Liver (tissue), 8 donors: ENCODE measurements at regions not wholly inside any gene's neighbourhood (a gene's known extent, or its start where the extent isn't known, plus 50 kb on each side); places are given as distances from the start of the nearest gene placed in this dataset.

Experiments
- DNase-seq: peaks from one replicate; pipeline ENCODE4 v3.0.0-alpha.2; 2017; ENCODE audit warnings: low spot score
- H3K27ac ChIP-seq, 2 donors: one replicate each; pipeline ENCODE4 v1.7.0; 2013; ENCODE audit warnings: inconsistent platforms in 2 of 2, low read length in 2 of 2, control low read depth in 1 of 2, low read depth in 1 of 2, mild to moderate bottlenecking in 1 of 2
- H3K27me3 ChIP-seq, 4 donors: one replicate each; pipeline versions ENCODE4 v1.6.1 to v1.7.0; 2013; ENCODE audit warnings: low read length in 3 of 4, inconsistent platforms in 1 of 4, mild to moderate bottlenecking in 1 of 4, moderate library complexity in 1 of 4; ENCODE audit not compliant: control insufficient read depth in 4 of 4, insufficient read depth in 4 of 4
- H3K36me3 ChIP-seq, 4 donors: one replicate each; pipeline versions ENCODE4 v1.6.1 to v1.7.0; 2013; ENCODE audit warnings: low read length in 3 of 4, mild to moderate bottlenecking in 3 of 4, low read depth in 1 of 4, moderate library complexity in 1 of 4; ENCODE audit not compliant: control insufficient read depth in 4 of 4, insufficient read depth in 3 of 4
- H3K4me1 ChIP-seq, 4 donors: one replicate each; pipeline versions ENCODE4 v1.6.1 to v1.7.0; 2013; ENCODE audit warnings: low read length in 3 of 4, mild to moderate bottlenecking in 3 of 4, moderate library complexity in 1 of 4; ENCODE audit not compliant: control insufficient read depth in 4 of 4, insufficient read depth in 4 of 4
- H3K4me3 ChIP-seq, 3 donors: one replicate each; pipeline versions ENCODE4 v1.6.1 to v1.7.0; 2013; ENCODE audit warnings: low read length in 3 of 3, control low read depth in 1 of 3, low read depth in 1 of 3, mild to moderate bottlenecking in 1 of 3
- H3K9ac ChIP-seq, 2 donors: one replicate each; pipeline ENCODE4 v1.7.0; 2013; ENCODE audit warnings: low read length in 2 of 2, mild to moderate bottlenecking in 2 of 2, moderate library complexity in 2 of 2, control low read depth in 1 of 2, low read depth in 1 of 2
- H3K9me3 ChIP-seq, 4 donors: one replicate each; pipeline versions ENCODE4 v1.6.1 to v1.7.0; 2013; ENCODE audit warnings: low read length in 3 of 4; ENCODE audit not compliant: control insufficient read depth in 4 of 4
- EGR1 ChIP-seq, 2 donors: IDR thresholded peaks; 2 replicates each; pipeline ENCODE4 v1.6.1; 2016 to 2018; ENCODE audit warnings: antibody characterized with exemption in 2 of 2, low read depth in 2 of 2
- FOXA1 ChIP-seq: IDR thresholded peaks from 2 replicates; pipeline ENCODE4 v1.6.1; 2016; ENCODE audit warnings: antibody characterized with exemption
- FOXA2 ChIP-seq: IDR thresholded peaks from 2 replicates; pipeline ENCODE4 v1.6.1; 2016; ENCODE audit warnings: antibody characterized with exemption
- HNF4A ChIP-seq, 2 donors: conservative IDR thresholded peaks; 2 replicates each; pipeline ENCODE4 v1.6.1; 2016; ENCODE audit warnings: antibody characterized with exemption in 2 of 2, mild to moderate bottlenecking in 2 of 2
- HNF4G ChIP-seq: IDR thresholded peaks from 2 replicates; pipeline ENCODE4 v1.6.1; 2016; ENCODE audit warnings: antibody characterized with exemption
- RAD21 ChIP-seq, 2 donors: IDR thresholded peaks; 2 replicates each; pipeline ENCODE4 v1.6.1; 2016; ENCODE audit warnings: antibody characterized with exemption in 2 of 2, mild to moderate bottlenecking in 2 of 2
- RXRA ChIP-seq, 2 donors: IDR thresholded peaks; 2 replicates each; pipeline ENCODE4 v1.6.1; 2017 to 2018; ENCODE audit warnings: antibody characterized with exemption in 2 of 2, mild to moderate bottlenecking in 1 of 2
- SP1 ChIP-seq: IDR thresholded peaks from 2 replicates; pipeline ENCODE4 v1.6.1; 2018; ENCODE audit warnings: antibody characterized with exemption, mild to moderate bottlenecking
- TAF1 ChIP-seq: conservative IDR thresholded peaks from 2 replicates; pipeline ENCODE4 v1.6.1; 2016; ENCODE audit warnings: antibody characterized with exemption, mild to moderate bottlenecking
- YY1 ChIP-seq: IDR thresholded peaks from 2 replicates; pipeline ENCODE4 v1.6.1; 2016; ENCODE audit warnings: antibody characterized with exemption, mild to moderate bottlenecking
- ZBTB33 ChIP-seq: IDR thresholded peaks from 2 replicates; pipeline ENCODE4 v1.6.1; 2016; ENCODE audit warnings: antibody characterized with exemption
- WGBS: extraction: QIAGEN DNeasy Blood & Tissue Kit; methylation state at CpG from one replicate; pipeline ENCODE4 v1.1.7; 2013; 5-methylcytosine and 5-hydroxymethylcytosine counted together
- TF ChIP-seq, protein P1 (sequence below): IDR thresholded peaks from 2 replicates; pipeline ENCODE4 v1.6.1; 2016; ENCODE audit warnings: antibody characterized with exemption, mild to moderate bottlenecking
- TF ChIP-seq, protein P2 (sequence below): IDR thresholded peaks from 2 replicates; pipeline ENCODE4 v1.6.1; 2016; ENCODE audit warnings: antibody characterized with exemption
- TF ChIP-seq, protein P3 (sequence below): fragments of 150-350 bp; IDR thresholded peaks from 2 replicates; pipeline ENCODE4 v1.5.1; 2017; ENCODE audit warnings: improper control_type of control experiment, low read depth, low read length; ENCODE audit not compliant: missing input control
- donor health status: healthy.
- donor health status: healthy.
- donor health status: healthy.
- donor health status: healthy.
- donor health status: healthy.

DNA sequence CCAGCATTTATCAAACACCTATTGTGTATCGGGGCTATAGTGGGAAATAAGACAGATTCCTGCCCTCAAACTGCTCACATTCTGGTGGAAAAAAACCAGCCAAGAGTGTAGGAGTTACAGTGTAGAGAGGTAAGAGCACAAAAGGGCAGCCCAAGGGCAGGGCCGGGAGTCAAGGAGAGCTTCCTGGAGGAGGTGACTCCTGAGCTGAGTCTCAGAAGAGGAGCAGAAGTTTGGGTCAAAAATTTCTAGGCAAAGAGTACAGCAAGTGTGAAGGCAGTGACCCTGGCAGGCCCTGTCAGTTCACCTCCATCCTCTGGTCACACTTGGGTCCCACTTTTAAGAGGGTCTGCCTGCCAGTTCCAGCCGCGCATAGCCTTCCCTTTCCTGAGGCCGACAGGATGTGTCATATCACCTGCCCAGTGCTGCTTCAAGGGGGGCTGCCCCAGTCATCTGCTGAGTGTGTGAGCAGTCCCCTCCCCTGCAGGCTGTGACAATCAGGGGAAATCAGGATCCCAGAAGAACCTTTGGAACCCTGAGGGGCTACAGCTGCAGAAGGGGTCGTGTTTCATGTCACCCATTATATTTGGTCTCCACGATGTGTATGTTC, 118.4 kb downstream of the GLI2 start (continued):
- TF ChIP-seq ZBTB33 (no peak), EGR1 (IDR thresholded peaks at IDR 0.05; ENCODE audit: low read depth in 2 of 2) (no peak), RAD21 (IDR thresholded peaks at IDR 0.05) (no peak), FOXA2 (no peak)

- TF ChIP-seq, protein P1, sequence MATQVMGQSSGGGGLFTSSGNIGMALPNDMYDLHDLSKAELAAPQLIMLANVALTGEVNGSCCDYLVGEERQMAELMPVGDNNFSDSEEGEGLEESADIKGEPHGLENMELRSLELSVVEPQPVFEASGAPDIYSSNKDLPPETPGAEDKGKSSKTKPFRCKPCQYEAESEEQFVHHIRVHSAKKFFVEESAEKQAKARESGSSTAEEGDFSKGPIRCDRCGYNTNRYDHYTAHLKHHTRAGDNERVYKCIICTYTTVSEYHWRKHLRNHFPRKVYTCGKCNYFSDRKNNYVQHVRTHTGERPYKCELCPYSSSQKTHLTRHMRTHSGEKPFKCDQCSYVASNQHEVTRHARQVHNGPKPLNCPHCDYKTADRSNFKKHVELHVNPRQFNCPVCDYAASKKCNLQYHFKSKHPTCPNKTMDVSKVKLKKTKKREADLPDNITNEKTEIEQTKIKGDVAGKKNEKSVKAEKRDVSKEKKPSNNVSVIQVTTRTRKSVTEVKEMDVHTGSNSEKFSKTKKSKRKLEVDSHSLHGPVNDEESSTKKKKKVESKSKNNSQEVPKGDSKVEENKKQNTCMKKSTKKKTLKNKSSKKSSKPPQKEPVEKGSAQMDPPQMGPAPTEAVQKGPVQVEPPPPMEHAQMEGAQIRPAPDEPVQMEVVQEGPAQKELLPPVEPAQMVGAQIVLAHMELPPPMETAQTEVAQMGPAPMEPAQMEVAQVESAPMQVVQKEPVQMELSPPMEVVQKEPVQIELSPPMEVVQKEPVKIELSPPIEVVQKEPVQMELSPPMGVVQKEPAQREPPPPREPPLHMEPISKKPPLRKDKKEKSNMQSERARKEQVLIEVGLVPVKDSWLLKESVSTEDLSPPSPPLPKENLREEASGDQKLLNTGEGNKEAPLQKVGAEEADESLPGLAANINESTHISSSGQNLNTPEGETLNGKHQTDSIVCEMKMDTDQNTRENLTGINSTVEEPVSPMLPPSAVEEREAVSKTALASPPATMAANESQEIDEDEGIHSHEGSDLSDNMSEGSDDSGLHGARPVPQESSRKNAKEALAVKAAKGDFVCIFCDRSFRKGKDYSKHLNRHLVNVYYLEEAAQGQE, result no peak
- TF ChIP-seq HNF4A (conservative IDR thresholded peaks at IDR 0.05) (no peak), SP1 (no peak)
- Histone ChIP-seq H3K27ac (no peak overlapping the region), H3K4me3 (no peak overlapping the region), H3K36me3 (no peaks in the 10 kb centered on the region), H3K9ac (no peak overlapping the region), H3K27me3 (no peaks in the 10 kb centered on the region), H3K4me1 (no peaks in the 10 kb centered on the region), H3K9me3 (no peaks in the 10 kb centered on the region)
- 79% methylated on average over 10 of the region's 10 CpGs for WGBS
- DNase-seq, result no peak
Measured at GRCh38 chr2:120854766-120855530, 119.3 kb downstream of the GLI2 start.

- Histone ChIP-seq H3K4me1 (no peaks in the 10 kb centered on the region), H3K9me3 (no peaks in the 10 kb centered on the region), H3K27ac (no peak overlapping the region), H3K27me3 (no peaks in the 10 kb centered on the region), H3K9ac (no peak overlapping the region), H3K36me3 (no peaks in the 10 kb centered on the region), H3K4me3 (no peak overlapping the region)
- DNase-seq, result no peak
- 87% methylated on average over 4 of the region's 4 CpGs for WGBS
- TF ChIP-seq, protein P2, sequence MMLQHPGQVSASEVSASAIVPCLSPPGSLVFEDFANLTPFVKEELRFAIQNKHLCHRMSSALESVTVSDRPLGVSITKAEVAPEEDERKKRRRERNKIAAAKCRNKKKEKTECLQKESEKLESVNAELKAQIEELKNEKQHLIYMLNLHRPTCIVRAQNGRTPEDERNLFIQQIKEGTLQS, result no peak
- TF ChIP-seq RXRA (IDR thresholded peaks at IDR 0.05) (no peak), ZBTB33 (no peak), EGR1 (IDR thresholded peaks at IDR 0.05; ENCODE audit: low read depth in 2 of 2) (no peak), HNF4A (conservative IDR thresholded peaks at IDR 0.05) (no peak), TAF1 (no peak), HNF4G (no peak), YY1 (no peak), FOXA1 (no peak), FOXA2 (no peak), RAD21 (IDR thresholded peaks at IDR 0.05) (no peak)
- TF ChIP-seq, protein P1, result no peak
- TF ChIP-seq, protein P3, sequence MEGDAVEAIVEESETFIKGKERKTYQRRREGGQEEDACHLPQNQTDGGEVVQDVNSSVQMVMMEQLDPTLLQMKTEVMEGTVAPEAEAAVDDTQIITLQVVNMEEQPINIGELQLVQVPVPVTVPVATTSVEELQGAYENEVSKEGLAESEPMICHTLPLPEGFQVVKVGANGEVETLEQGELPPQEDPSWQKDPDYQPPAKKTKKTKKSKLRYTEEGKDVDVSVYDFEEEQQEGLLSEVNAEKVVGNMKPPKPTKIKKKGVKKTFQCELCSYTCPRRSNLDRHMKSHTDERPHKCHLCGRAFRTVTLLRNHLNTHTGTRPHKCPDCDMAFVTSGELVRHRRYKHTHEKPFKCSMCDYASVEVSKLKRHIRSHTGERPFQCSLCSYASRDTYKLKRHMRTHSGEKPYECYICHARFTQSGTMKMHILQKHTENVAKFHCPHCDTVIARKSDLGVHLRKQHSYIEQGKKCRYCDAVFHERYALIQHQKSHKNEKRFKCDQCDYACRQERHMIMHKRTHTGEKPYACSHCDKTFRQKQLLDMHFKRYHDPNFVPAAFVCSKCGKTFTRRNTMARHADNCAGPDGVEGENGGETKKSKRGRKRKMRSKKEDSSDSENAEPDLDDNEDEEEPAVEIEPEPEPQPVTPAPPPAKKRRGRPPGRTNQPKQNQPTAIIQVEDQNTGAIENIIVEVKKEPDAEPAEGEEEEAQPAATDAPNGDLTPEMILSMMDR, result no peak
Measured at GRCh38 chr2:120855855-120856405, 120.3 kb downstream of the GLI2 start.
